Mammary epithelial cell (primary cell): ENCODE measurements at regions not wholly inside any gene's neighbourhood (a gene's known extent, or its start where the extent isn't known, plus 50 kb on each side); places are given as distances from the start of the nearest gene placed in this dataset.

Experiments
- CTCF ChIP-seq, 2 donors: IDR thresholded peaks in 1 of 2; conservative IDR thresholded peaks in 1 of 2; 2 replicates each; pipeline ENCODE4 v1.5.1; 2011 to 2012; ENCODE audit warnings: inconsistent platforms in 2 of 2, low read length in 2 of 2, mild to moderate bottlenecking in 2 of 2, control low read depth in 1 of 2, low read depth in 1 of 2; ENCODE audit not compliant: insufficient read depth in 1 of 2; ENCODE audit errors: extremely low read depth in 1 of 2
- EZH2 ChIP-seq: IDR thresholded peaks from 2 replicates; pipeline ENCODE4 v1.6.1; 2012; ENCODE audit warnings: low read length, inconsistent platforms, borderline replicate concordance

- no peak for TF ChIP-seq CTCF (conservative IDR thresholded peaks at IDR 0.05 in 1 of 2, IDR thresholded peaks at IDR 0.05 in 1 of 2; ENCODE audit: extremely low read depth in 1 of 2, insufficient read depth in 1 of 2, low read depth in 1 of 2, low read length in 2 of 2)
- no peak for TF ChIP-seq EZH2
Measured at GRCh38 chr1:219099307-219099706, 74.4 kb upstream of the LYPLAL1 start.
